Urinary bladder (tissue), 3 donors: ENCODE measurements at regions not wholly inside any gene's neighbourhood (a gene's known extent, or its start where the extent isn't known, plus 50 kb on each side); places are given as distances from the start of the nearest gene placed in this dataset.

Experiments
- DNase-seq: peaks from one replicate; pipeline ENCODE4 v3.0.0-alpha.2; 2015; ENCODE audit errors: extremely low spot score
- H3K27ac ChIP-seq: one replicate; pipeline ENCODE4 v1.5.1; 2013; ENCODE audit warnings: low read depth, mild to moderate bottlenecking, moderate library complexity
- H3K36me3 ChIP-seq: one replicate; pipeline ENCODE4 v1.6.1; 2013; ENCODE audit warnings: mild to moderate bottlenecking, moderate library complexity; ENCODE audit not compliant: insufficient read depth
- H3K4me1 ChIP-seq: one replicate; pipeline ENCODE4 v1.6.1; 2013; ENCODE audit warnings: mild to moderate bottlenecking, moderate library complexity; ENCODE audit not compliant: insufficient read depth
- H3K4me3 ChIP-seq: one replicate; pipeline ENCODE4 v1.5.1; 2013; ENCODE audit warnings: low read depth, low read length
- WGBS: extraction: QIAGEN DNeasy Blood & Tissue Kit; methylation state at CpG from one replicate; pipeline ENCODE4 v1.1.7; 2013; 5-methylcytosine and 5-hydroxymethylcytosine counted together
- donor health status: healthy with polysubstance abuse.
- donor health status: healthy.

- H3K27ac ChIP-seq: no peak overlapping the region
- H3K4me1 ChIP-seq: no peaks in the 10 kb centered on the region
- no peaks in the 10 kb centered on the region for H3K36me3 ChIP-seq
- H3K4me3 ChIP-seq: no peak overlapping the region
- WGBS: 94% methylated on average over 5 of the region's 5 CpGs
- no peak for DNase-seq
Measured at GRCh38 chr18:22273101-22274039, 104.0 kb downstream of the GATA6 start.

GRCh38 chr18:22272242-22272641 is 102.9 kb downstream of the GATA6 start:
- Histone ChIP-seq H3K4me3 (no peak overlapping the region), H3K4me1 (no peaks in the 10 kb centered on the region), H3K36me3 (no peaks in the 10 kb centered on the region), H3K27ac (no peak overlapping the region)
- no peak for DNase-seq

- no peak for DNase-seq
Measured at GRCh38 chr18:22271030-22271429, 101.6 kb downstream of the GATA6 start.

GRCh38 chr18:22268641-22269128 is 99.3 kb downstream of the GATA6 start:
- H3K27ac ChIP-seq: no peak overlapping the region
- H3K36me3 ChIP-seq: no peaks in the 10 kb centered on the region
- no peak for DNase-seq
- H3K4me3 ChIP-seq: no peak overlapping the region
- 73% methylated on average over 4 of the region's 4 CpGs for WGBS
- H3K4me1 ChIP-seq: no peaks in the 10 kb centered on the region

More at GRCh38 chr18:22271030-22271429, 101.6 kb downstream of the GATA6 start:
- Histone ChIP-seq H3K36me3 (no peaks in the 10 kb centered on the region), H3K27ac (no peak overlapping the region), H3K4me3 (no peak overlapping the region), H3K4me1 (no peaks in the 10 kb centered on the region)
- WGBS: 96% methylated on average over 1 of the region's 1 CpG

GRCh38 chr18:22267697-22268096 is 98.3 kb downstream of the GATA6 start:
- Histone ChIP-seq H3K36me3 (no peaks in the 10 kb centered on the region), H3K27ac (no peak overlapping the region), H3K4me3 (no peak overlapping the region), H3K4me1 (no peaks in the 10 kb centered on the region)
- 41% methylated on average over 8 of the region's 8 CpGs for WGBS
- DNase-seq: no peak

- H3K4me1 ChIP-seq: no peaks in the 10 kb centered on the region
- H3K4me3 ChIP-seq: no peak overlapping the region
- no peak overlapping the region for H3K27ac ChIP-seq
- DNase-seq: no peak
- 90% methylated on average over 2 of the region's 2 CpGs for WGBS
- H3K36me3 ChIP-seq: no peaks in the 10 kb centered on the region
Measured at GRCh38 chr18:22267225-22267624, 97.8 kb downstream of the GATA6 start.

GRCh38 chr18:22265838-22266237 is 96.4 kb downstream of the GATA6 start:
- 98% methylated on average over 4 of the region's 4 CpGs for WGBS
- DNase-seq: no peak
- H3K4me3 ChIP-seq: no peak overlapping the region
- H3K4me1 ChIP-seq: no peaks in the 10 kb centered on the region
- no peaks in the 10 kb centered on the region for H3K36me3 ChIP-seq
- no peak overlapping the region for H3K27ac ChIP-seq

- H3K27ac ChIP-seq: no peak overlapping the region
- H3K4me1 ChIP-seq: no peaks in the 10 kb centered on the region
- 89% methylated on average over 8 of the region's 8 CpGs for WGBS
- DNase-seq: no peak
- no peaks in the 10 kb centered on the region for H3K36me3 ChIP-seq
- H3K4me3 ChIP-seq: no peak overlapping the region
Measured at GRCh38 chr18:22260208-22260820, 90.9 kb downstream of the GATA6 start.

GRCh38 chr18:22257022-22257543 is 87.7 kb downstream of the GATA6 start:
- Histone ChIP-seq H3K4me3 (no peak overlapping the region), H3K36me3 (no peaks in the 10 kb centered on the region), H3K4me1 (no peaks in the 10 kb centered on the region), H3K27ac (no peak overlapping the region)
- 83% methylated on average over 5 of the region's 5 CpGs for WGBS
- no peak for DNase-seq

GRCh38 chr18:22254088-22254487 is 84.7 kb downstream of the GATA6 start:
- Histone ChIP-seq H3K27ac (no peak overlapping the region), H3K4me3 (no peak overlapping the region), H3K4me1 (no peaks in the 10 kb centered on the region), H3K36me3 (no peaks in the 10 kb centered on the region)
- WGBS: 72% methylated on average over 11 of the region's 11 CpGs
- DNase-seq: no peak

GRCh38 chr18:22253676-22254075 is 84.3 kb downstream of the GATA6 start:
- Histone ChIP-seq H3K27ac (no peak overlapping the region), H3K4me1 (no peaks in the 10 kb centered on the region), H3K4me3 (no peak overlapping the region), H3K36me3 (no peaks in the 10 kb centered on the region)
- DNase-seq: no peak
- 53% methylated on average over 9 of the region's 9 CpGs for WGBS

- WGBS: 81% methylated on average over 5 of the region's 5 CpGs
- no peak for DNase-seq
Measured at GRCh38 chr18:22253156-22253555, 83.8 kb downstream of the GATA6 start.

More at GRCh38 chr18:22253156-22253555, 83.8 kb downstream of the GATA6 start:
- Histone ChIP-seq H3K36me3 (no peaks in the 10 kb centered on the region), H3K4me3 (no peak overlapping the region), H3K4me1 (no peaks in the 10 kb centered on the region), H3K27ac (no peak overlapping the region)
